ENCODE measurements at regions not wholly inside any gene's neighbourhood (a gene's known extent, or its start where the extent isn't known, plus 50 kb on each side); places are given as distances from the start of the nearest gene placed in this dataset.

DNA sequence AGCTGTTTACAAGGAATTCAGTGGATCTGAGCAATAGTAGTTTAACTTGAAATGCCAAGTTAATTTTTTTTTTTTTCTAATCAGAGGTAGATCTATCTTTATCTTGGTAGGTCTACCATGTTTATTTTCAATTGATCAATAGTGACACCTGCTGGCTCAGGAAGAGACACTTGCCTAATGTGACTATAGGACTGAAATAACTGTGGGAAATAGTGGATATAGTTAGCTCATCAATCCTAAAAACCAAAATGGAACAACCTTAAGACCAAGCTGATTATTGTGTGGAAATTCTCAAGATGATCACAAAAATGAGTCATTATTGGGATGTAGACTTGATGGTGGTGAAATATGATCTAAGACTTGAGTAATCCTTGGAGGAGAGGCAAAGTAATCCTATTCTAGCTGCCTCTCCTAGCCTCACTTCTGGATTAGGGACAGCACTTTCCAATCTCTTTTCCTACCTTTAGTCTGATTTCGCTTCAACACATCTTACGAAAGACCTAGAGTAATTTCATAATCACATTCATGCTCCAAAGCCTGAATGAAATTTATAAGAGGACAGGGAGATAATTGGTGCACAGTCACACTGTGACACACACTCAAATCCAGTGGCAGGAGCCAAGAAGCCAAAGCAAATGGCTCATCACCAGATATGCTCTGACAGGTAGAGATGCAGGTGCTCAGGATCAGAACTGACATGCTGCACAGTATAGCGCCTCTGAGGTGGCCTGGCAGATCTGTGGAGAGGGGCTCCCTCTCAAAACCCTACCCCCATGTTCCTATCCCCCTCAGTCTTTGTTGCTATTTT, 156.3 kb downstream of the HMHB1 start:
- TF ChIP-seq EZH2 (IDR thresholded peaks at IDR 0.05) (no peak), POLR2AphosphoS5 (IDR thresholded peaks at IDR 0.05; ENCODE audit: borderline replicate concordance, low read depth, low read length) (no peak)
